GM23338 (cell line): ENCODE measurements at regions not wholly inside any gene's neighbourhood (a gene's known extent, or its start where the extent isn't known, plus 50 kb on each side); places are given as distances from the start of the nearest gene placed in this dataset.

Experiments used
- ATAC-seq: fragments of 200-7000 bp; cut with Tn5 transposase; 3 replicates; pipeline ENCODE4 v1.9.1; 2020
- DNase-seq: peaks from one replicate; pipeline ENCODE4 v3.0.0-alpha.2; 2015; ENCODE audit warnings: low spot score
- H2AFZ ChIP-seq: fragments of 200-600 bp; sonication (generic); 2 replicates; pipeline ENCODE4 v1.8.0; 2016; ENCODE audit warnings: antibody characterized with exemption, mild to moderate bottlenecking, moderate library complexity
- H3F3A ChIP-seq: fragments of 200-600 bp; sonication (generic); replicated peaks from 2 replicates; pipeline ENCODE4 v1.8.0; 2017; ENCODE audit warnings: antibody characterized with exemption, mixed run types, low read depth
- H3K27ac ChIP-seq: fragments of 200-600 bp; sonication (generic); 2 replicates; pipeline ENCODE4 v1.6.1; 2016; ENCODE audit warnings: low read depth
- H3K27me3 ChIP-seq: fragments of 200-600 bp; sonication (generic); 2 replicates; pipeline ENCODE4 v1.8.0; 2016; ENCODE audit warnings: mild to moderate bottlenecking, mixed run types, moderate library complexity; ENCODE audit not compliant: insufficient read depth
- H3K36me3 ChIP-seq: fragments of 200-600 bp; sonication (generic); 2 replicates; pipeline ENCODE4 v1.8.0; 2016; ENCODE audit warnings: mild to moderate bottlenecking; ENCODE audit not compliant: insufficient read depth
- H3K4me1 ChIP-seq: fragments of 200-600 bp; sonication (generic); 2 replicates; pipeline ENCODE4 v1.8.0; 2016; ENCODE audit warnings: mild to moderate bottlenecking, moderate library complexity; ENCODE audit not compliant: insufficient read depth
- H3K4me2 ChIP-seq: fragments of 200-600 bp; sonication (generic); 2 replicates; pipeline ENCODE4 v1.7.1; 2017; ENCODE audit warnings: mixed run types
- H3K4me3 ChIP-seq: fragments of 200-600 bp; sonication (generic); 2 replicates; pipeline ENCODE4 v1.6.1; 2016; ENCODE audit warnings: mixed run types
- H3K79me2 ChIP-seq: fragments of 200-600 bp; sonication (generic); replicated peaks from 2 replicates; pipeline ENCODE4 v1.8.0; 2017; ENCODE audit warnings: mild to moderate bottlenecking; ENCODE audit not compliant: insufficient read depth
- H3K9me2 ChIP-seq: fragments of 200-600 bp; sonication (generic); 2 replicates; pipeline ENCODE4 v1.8.0; 2017; ENCODE audit not compliant: insufficient read depth
- H4K20me1 ChIP-seq: fragments of 200-600 bp; sonication (generic); replicated peaks from 2 replicates; pipeline ENCODE4 v1.8.0; 2017; ENCODE audit warnings: mild to moderate bottlenecking; ENCODE audit not compliant: insufficient read depth
- H3K27ac Mint-ChIP-seq: 2 replicates; pipeline ENCODE4 v1.8.0; 2020; ENCODE audit warnings: inconsistent platforms, mild to moderate bottlenecking, moderate library complexity, mixed read lengths
- H3K27me3 Mint-ChIP-seq: 3 replicates; pipeline ENCODE4 v1.8.0; 2022; ENCODE audit warnings: low read depth, mild to moderate bottlenecking, moderate library complexity, mixed read lengths, inconsistent platforms; ENCODE audit not compliant: insufficient read depth, poor library complexity
- H3K36me3 Mint-ChIP-seq: 3 replicates; pipeline ENCODE4 v1.8.0; 2021; ENCODE audit warnings: low read depth, mild to moderate bottlenecking, inconsistent platforms, moderate library complexity, mixed read lengths
- H3K4me1 Mint-ChIP-seq: 3 replicates; pipeline ENCODE4 v1.8.0; 2020; ENCODE audit warnings: mild to moderate bottlenecking, inconsistent platforms, mixed read lengths
- H3K4me3 Mint-ChIP-seq: 3 replicates; pipeline ENCODE4 v1.8.0; 2021; ENCODE audit warnings: moderate library complexity, mild to moderate bottlenecking, inconsistent platforms, mixed read lengths
- H3K9me3 Mint-ChIP-seq: 3 replicates; pipeline ENCODE4 v1.8.0; 2020; ENCODE audit warnings: moderate library complexity, mild to moderate bottlenecking, inconsistent platforms, mixed read lengths
- CREB1 ChIP-seq: fragments of 250-450 bp; sonication (Bioruptor Pico); IDR thresholded peaks from 2 replicates; pipeline ENCODE4 v1.5.0; 2020; ENCODE audit warnings: low read depth, mild to moderate bottlenecking, moderate library complexity
- ETS1 ChIP-seq: IDR thresholded peaks from 2 replicates; pipeline ENCODE4 v1.6.1; 2016; ENCODE audit warnings: antibody characterized with exemption
- EZH2 ChIP-seq: fragments of 200-600 bp; sonication (generic); IDR thresholded peaks from one replicate; pipeline ENCODE4 v1.8.0; 2017; ENCODE audit warnings: antibody characterized with exemption, mild to moderate bottlenecking, low read depth; ENCODE audit not compliant: unreplicated experiment
- JUNB ChIP-seq: IDR thresholded peaks from one replicate; pipeline ENCODE4 v1.6.1; 2016; ENCODE audit warnings: antibody characterized with exemption; ENCODE audit not compliant: unreplicated experiment
- STAT1 ChIP-seq: IDR thresholded peaks from one replicate; pipeline ENCODE4 v1.6.1; 2016; ENCODE audit warnings: antibody characterized with exemption; ENCODE audit not compliant: unreplicated experiment
- ZNF331 ChIP-seq: fragments of 250-450 bp; sonication (Bioruptor Pico); IDR thresholded peaks from 2 replicates; pipeline ENCODE4 v1.5.0; 2020; ENCODE audit warnings: low read depth, mild to moderate bottlenecking, moderate library complexity
- ZNF462 ChIP-seq: fragments of 250-450 bp; sonication (Bioruptor Pico); IDR thresholded peaks from 2 replicates; pipeline ENCODE4 v1.5.0; 2020; ENCODE audit warnings: mild to moderate bottlenecking, moderate library complexity

GRCh38 chr1:106027871-106028270, 1028.6 kb upstream of the PRMT6 start (continued):
- TF ChIP-seq ZNF462 (CRISPR knock-in tag) (no peak), ETS1 (no peak), CREB1 (CRISPR knock-in tag) (no peak), STAT1 (no peak), EZH2 (no peak)

GRCh38 chr1:106037526-106037925, 1018.9 kb upstream of the PRMT6 start:
- H3K36me3 ChIP-seq, result no peaks in the 10 kb centered on the region
- Mint-ChIP-seq H3K4me1 (no peaks in the 10 kb centered on the region), H3K4me3 (no peak overlapping the region), H3K27me3 (no peaks in the 10 kb centered on the region), H3K9me3 (peaks cover 19% of the 10 kb centered on the region; the same call in 2 of the 3 replicates), H3K36me3 (no peaks in the 10 kb centered on the region), H3K27ac (no peak overlapping the region)
- H3K4me3 ChIP-seq, result no peak overlapping the region
- peaks cover 14% of the 10 kb centered on the region; the same call in 1 of the 2 replicates for H3K9me2 ChIP-seq
- H3K4me2 ChIP-seq, result no peak overlapping the region
- no peaks in the 10 kb centered on the region for H3K79me2 ChIP-seq
- no peak for TF ChIP-seq JUNB
- TF ChIP-seq EZH2, result no peak
- TF ChIP-seq CREB1 (CRISPR knock-in tag), result no peak
- TF ChIP-seq ETS1, result no peak
- TF ChIP-seq ZNF331 (CRISPR knock-in tag), result no peak
- H2AFZ ChIP-seq, result no peak overlapping the region
- H3K4me1 ChIP-seq, result no peaks in the 10 kb centered on the region
- no peak for ATAC-seq
- no peak overlapping the region for H3K27ac ChIP-seq
- no peaks in the 10 kb centered on the region for H4K20me1 ChIP-seq
- H3K27me3 ChIP-seq, result no peaks in the 10 kb centered on the region
- DNase-seq, result no peak
- H3F3A ChIP-seq, result no peaks in the 10 kb centered on the region
